Prostate gland (tissue), 2 donors: ENCODE measurements at regions not wholly inside any gene's neighbourhood (a gene's known extent, or its start where the extent isn't known, plus 50 kb on each side); places are given as distances from the start of the nearest gene placed in this dataset.

Experiments
- DNase-seq: peaks from one replicate; pipeline ENCODE4 v3.0.0-alpha.2; 2019; ENCODE audit warnings: low spot score
- H3K27ac ChIP-seq, 2 donors: fragments of 200-600 bp; sonication (generic); 2 replicates each; pipeline ENCODE4 v1.5.1; 2017 to 2019
- H3K27me3 ChIP-seq: fragments of 200-600 bp; sonication (generic); replicated peaks from 2 replicates; pipeline ENCODE4 v1.5.1; 2019; ENCODE audit not compliant: insufficient read depth
- H3K36me3 ChIP-seq, 2 donors: fragments of 200-600 bp; sonication (generic); 1 replicate in 1 of 2; 2 replicates in 1 of 2; pipeline versions ENCODE4 v1.5.1 to v1.8.1; 2017 to 2019
- H3K4me1 ChIP-seq: fragments of 200-600 bp; sonication (generic); replicated peaks from 2 replicates; pipeline ENCODE4 v1.5.1; 2019
- H3K4me3 ChIP-seq, 2 donors: fragments of 200-600 bp; sonication (generic); 2 replicates each; pipeline ENCODE4 v1.5.1; 2017 to 2019
- H3K9me3 ChIP-seq: fragments of 200-600 bp; sonication (generic); 2 replicates; pipeline ENCODE4 v1.5.1; 2017
- POLR2A ChIP-seq: fragments of 450-650 bp; IDR thresholded peaks from one replicate; pipeline ENCODE4 v1.6.1; 2016; ENCODE audit warnings: antibody characterized with exemption, mild to moderate bottlenecking
- POLR2AphosphoS5 ChIP-seq: sonication (generic); formaldehyde crosslinking; IDR thresholded peaks from one replicate; pipeline ENCODE4 v1.6.1; 2017; ENCODE audit warnings: antibody characterized with exemption
- WGBS: methylation state at CpG from one replicate; pipeline ENCODE4 v1.1.5; 2018; 5-methylcytosine and 5-hydroxymethylcytosine counted together
- intact Hi-C: fragments of 100-400 bp; cut with DNase I; formaldehyde crosslinking; loops from one replicate; pipeline ENCODE4 v1.14.2; 2022
- TF ChIP-seq, protein P1 (sequence below), 4 experiments: fragments of 200-600 bp in 2 of 4; fragments of 450-650 bp in 2 of 4; sonication (generic) in 2 of 4; IDR thresholded peaks; 1 replicate in 3 of 4; 2 replicates in 1 of 4; pipeline ENCODE4 v1.5.1; 2016 to 2019; ENCODE audit warnings: antibody characterized with exemption in 4 of 4, mild to moderate bottlenecking in 2 of 4, moderate library complexity in 2 of 4

DNA sequence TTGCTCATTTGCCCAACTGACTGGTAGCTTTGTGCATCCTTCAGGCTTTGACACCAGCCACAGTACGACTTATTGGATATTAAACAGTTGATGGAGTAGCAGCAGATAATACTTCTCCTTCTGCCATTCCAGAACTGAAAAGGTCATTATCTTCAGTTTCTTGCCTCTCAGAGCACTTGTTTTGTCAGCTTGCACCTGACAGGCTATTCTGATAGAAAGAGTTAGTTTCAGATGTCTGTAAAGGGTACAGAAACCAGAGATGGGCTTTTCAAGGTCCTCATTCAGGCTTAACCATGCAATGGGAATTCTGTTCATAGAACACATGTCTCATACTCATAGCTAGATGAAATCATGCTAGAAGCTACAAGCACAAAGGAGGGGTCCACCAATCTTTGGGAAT is 367.2 kb downstream of the OTOL1 start:
- WGBS, result 88% methylated on average over 1 of the region's 1 CpG
- no peaks in the 10 kb centered on the region for H3K36me3 ChIP-seq

DNA sequence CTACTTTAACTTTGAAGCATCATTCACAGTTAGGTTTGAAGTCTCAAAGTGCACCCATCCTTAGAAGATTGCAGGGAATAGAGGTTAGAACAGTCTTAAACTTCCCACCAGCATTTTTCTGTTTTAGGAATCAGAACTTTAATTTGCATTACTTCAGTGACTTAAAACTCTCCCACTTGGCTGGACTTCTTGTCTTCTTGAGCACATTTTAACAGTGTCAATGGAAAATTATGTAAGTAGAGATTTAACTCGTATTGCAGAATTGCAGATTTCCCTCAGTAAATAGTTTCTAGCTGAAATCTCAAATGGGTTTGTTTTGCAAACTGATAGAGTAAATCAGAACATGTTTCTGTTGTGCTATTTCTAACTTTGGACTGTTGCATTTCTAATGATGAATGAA is 369.6 kb downstream of the OTOL1 start:
- no peaks in the 10 kb centered on the region for H3K4me1 ChIP-seq
- H3K4me3 ChIP-seq, result no peak overlapping the region
- intact Hi-C loops, result no loop called here
- WGBS, result 47% methylated on average over 1 of the region's 1 CpG
- no peak for TF ChIP-seq POLR2AphosphoS5
- TF ChIP-seq, protein P1, sequence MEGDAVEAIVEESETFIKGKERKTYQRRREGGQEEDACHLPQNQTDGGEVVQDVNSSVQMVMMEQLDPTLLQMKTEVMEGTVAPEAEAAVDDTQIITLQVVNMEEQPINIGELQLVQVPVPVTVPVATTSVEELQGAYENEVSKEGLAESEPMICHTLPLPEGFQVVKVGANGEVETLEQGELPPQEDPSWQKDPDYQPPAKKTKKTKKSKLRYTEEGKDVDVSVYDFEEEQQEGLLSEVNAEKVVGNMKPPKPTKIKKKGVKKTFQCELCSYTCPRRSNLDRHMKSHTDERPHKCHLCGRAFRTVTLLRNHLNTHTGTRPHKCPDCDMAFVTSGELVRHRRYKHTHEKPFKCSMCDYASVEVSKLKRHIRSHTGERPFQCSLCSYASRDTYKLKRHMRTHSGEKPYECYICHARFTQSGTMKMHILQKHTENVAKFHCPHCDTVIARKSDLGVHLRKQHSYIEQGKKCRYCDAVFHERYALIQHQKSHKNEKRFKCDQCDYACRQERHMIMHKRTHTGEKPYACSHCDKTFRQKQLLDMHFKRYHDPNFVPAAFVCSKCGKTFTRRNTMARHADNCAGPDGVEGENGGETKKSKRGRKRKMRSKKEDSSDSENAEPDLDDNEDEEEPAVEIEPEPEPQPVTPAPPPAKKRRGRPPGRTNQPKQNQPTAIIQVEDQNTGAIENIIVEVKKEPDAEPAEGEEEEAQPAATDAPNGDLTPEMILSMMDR (IDR thresholded peaks at IDR 0.05), result no peak
- TF ChIP-seq POLR2A, result no peak
- H3K36me3 ChIP-seq, result no peaks in the 10 kb centered on the region
- DNase-seq, result no peak
- H3K9me3 ChIP-seq, result no peaks in the 10 kb centered on the region
- no peak overlapping the region for H3K27ac ChIP-seq
- H3K27me3 ChIP-seq, result no peaks in the 10 kb centered on the region

More for the DNA sequence above, 367.2 kb downstream of the OTOL1 start:
- TF ChIP-seq POLR2AphosphoS5 (no peak), POLR2A (no peak)
- TF ChIP-seq, protein P1 (IDR thresholded peaks at IDR 0.05), result no peak
- DNase-seq, result no peak
- intact Hi-C loops, result no loop called here
- Histone ChIP-seq H3K9me3 (no peaks in the 10 kb centered on the region), H3K27ac (no peak overlapping the region), H3K4me3 (no peak overlapping the region), H3K4me1 (no peaks in the 10 kb centered on the region), H3K27me3 (no peaks in the 10 kb centered on the region)

DNA sequence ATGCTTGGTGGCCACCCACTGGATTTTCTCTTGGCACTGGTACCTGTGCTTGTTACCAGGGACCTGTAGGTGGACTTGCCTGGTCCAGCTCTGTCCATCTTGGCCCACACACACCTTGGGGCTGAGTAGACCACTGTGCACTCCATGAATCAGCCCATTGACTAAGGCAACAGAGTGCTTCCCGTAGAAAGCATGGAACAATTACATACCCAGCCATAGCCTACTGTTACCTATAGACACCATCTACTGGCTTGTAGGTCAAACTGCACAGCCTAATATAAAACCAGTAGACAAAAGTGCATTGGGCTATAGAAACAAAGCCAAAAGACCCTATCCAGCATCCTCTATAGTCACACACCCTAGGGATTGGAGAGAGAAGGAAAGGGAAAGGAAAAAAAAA is 378.9 kb downstream of the OTOL1 start:
- H3K4me1 ChIP-seq, result no peaks in the 10 kb centered on the region
- no peaks in the 10 kb centered on the region for H3K27me3 ChIP-seq
- 100% methylated on average over 1 of the region's 1 CpG for WGBS
- no peak for TF ChIP-seq POLR2A
- TF ChIP-seq, protein P1 (IDR thresholded peaks at IDR 0.05), result no peak
- TF ChIP-seq POLR2AphosphoS5, result no peak
- no peak for DNase-seq
- H3K36me3 ChIP-seq, result no peaks in the 10 kb centered on the region
- no peak overlapping the region for H3K4me3 ChIP-seq
- intact Hi-C loops, result no loop called here
- no peaks in the 10 kb centered on the region for H3K9me3 ChIP-seq
- H3K27ac ChIP-seq, result no peak overlapping the region

DNA sequence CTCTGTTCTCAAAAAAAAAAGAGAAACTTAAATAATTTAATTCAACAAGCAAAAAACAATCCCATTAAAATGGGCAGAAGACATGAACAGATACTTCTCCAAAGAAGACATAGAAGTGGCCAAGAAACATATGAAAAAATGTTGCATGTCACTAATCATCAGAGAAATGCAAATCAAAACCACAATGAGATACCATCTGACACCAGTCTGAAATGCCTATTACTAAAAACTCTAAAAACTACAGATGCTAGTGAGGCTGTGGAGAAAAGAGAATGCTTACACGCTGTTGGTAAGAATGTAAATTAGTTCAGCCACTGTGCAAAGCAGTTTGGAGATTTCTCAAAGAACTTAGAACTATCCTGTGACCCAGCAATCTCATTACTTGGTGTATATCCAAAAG is 382.9 kb downstream of the OTOL1 start:
- Histone ChIP-seq H3K4me1 (no peaks in the 10 kb centered on the region), H3K27me3 (no peaks in the 10 kb centered on the region), H3K9me3 (no peaks in the 10 kb centered on the region), H3K27ac (no peak overlapping the region), H3K4me3 (no peak overlapping the region), H3K36me3 (no peaks in the 10 kb centered on the region)
- no peak for DNase-seq
- WGBS, result 20% methylated on average over 1 of the region's 1 CpG
- intact Hi-C loops, result no loop called here
- TF ChIP-seq, protein P1 (IDR thresholded peaks at IDR 0.05), result no peak
- no peak for TF ChIP-seq POLR2AphosphoS5

DNA sequence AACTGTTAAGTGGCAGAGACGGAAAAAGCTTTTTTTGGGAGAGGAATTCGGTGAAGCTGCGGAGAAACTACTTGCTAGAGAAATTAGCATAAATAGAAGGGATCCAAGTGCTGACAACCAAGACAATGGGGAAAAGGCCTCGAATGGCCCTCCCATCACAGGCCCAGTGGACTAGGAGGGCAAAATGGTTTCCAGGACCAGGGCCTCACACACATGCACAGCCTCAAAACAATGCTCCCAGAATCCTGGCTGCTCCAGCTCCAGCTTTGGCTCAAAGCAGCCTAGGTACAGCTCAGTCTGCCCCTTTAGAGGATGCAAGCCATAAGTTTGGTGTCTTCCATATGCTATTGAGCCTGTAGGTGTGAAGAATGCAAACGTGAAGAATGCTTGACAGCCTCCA is 388.2 kb downstream of the OTOL1 start:
- Histone ChIP-seq H3K4me1 (no peaks in the 10 kb centered on the region), H3K36me3 (no peaks in the 10 kb centered on the region), H3K9me3 (no peaks in the 10 kb centered on the region), H3K27ac (no peak overlapping the region), H3K4me3 (no peak overlapping the region), H3K27me3 (no peaks in the 10 kb centered on the region)
- intact Hi-C loops, result no loop called here
- TF ChIP-seq POLR2A (no peak), POLR2AphosphoS5 (no peak)
- TF ChIP-seq, protein P1 (IDR thresholded peaks at IDR 0.05), result no peak
- DNase-seq, result no peak
- 73% methylated on average over 5 of the region's 5 CpGs for WGBS
